ENCODE measurements at regions not wholly inside any gene's neighbourhood (a gene's known extent, or its start where the extent isn't known, plus 50 kb on each side); places are given as distances from the start of the nearest gene placed in this dataset.

DNA sequence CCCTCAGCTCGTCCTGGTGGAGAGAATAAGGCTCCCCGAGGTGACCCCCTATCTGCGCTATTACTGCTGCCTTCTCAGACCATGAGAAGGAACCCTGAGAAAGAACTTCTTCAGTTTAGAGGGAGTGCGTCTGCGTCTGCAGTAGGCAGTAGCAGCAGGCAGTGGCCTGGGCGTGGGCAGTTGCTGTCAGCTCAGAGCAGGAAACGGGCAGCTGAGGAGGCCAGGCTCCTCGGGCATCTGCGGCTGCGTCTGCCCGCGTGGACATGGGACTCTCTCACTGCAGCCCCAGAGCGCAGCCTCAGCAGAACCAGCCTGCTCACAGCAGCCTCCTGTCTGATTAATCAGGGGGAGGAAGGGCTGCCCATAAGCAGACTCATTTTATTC, 49.8 kb upstream of the FCN1 start:
- Histone ChIP-seq H3K27me3 (replicated peaks; ENCODE audit: control insufficient read depth, insufficient read depth, low read length) (no peaks in the 10 kb centered on the region), H3K4me1 (no peaks in the 10 kb centered on the region), H3K9me3 (no peaks in the 10 kb centered on the region), H3K4me3 (ENCODE audit: low read depth, low read length) (no peak overlapping the region), H3K36me3 (ENCODE audit: control insufficient read depth, insufficient read depth, low read length) (no peaks in the 10 kb centered on the region)
- BruUV-seq (replicated peaks) = no TSS peak
- intact Hi-C loops (cut with micrococcal nuclease; ENCODE audit: unreplicated experiment) = no loop called here
- ChIA-PET POLR2A (no interaction called here), CTCF (no interaction called here)
- no peaks in the 10 kb centered on the region for H3K9me3 Mint-ChIP-seq (ENCODE audit: unreplicated experiment)
- peaks cover 17% of the 10 kb centered on the region for H3K27me3 Mint-ChIP-seq (ENCODE audit: insufficient read depth, unreplicated experiment)
- no peaks in the 10 kb centered on the region for H3K36me3 Mint-ChIP-seq (ENCODE audit: insufficient read depth, unreplicated experiment)
- TF ChIP-seq, protein P1, sequence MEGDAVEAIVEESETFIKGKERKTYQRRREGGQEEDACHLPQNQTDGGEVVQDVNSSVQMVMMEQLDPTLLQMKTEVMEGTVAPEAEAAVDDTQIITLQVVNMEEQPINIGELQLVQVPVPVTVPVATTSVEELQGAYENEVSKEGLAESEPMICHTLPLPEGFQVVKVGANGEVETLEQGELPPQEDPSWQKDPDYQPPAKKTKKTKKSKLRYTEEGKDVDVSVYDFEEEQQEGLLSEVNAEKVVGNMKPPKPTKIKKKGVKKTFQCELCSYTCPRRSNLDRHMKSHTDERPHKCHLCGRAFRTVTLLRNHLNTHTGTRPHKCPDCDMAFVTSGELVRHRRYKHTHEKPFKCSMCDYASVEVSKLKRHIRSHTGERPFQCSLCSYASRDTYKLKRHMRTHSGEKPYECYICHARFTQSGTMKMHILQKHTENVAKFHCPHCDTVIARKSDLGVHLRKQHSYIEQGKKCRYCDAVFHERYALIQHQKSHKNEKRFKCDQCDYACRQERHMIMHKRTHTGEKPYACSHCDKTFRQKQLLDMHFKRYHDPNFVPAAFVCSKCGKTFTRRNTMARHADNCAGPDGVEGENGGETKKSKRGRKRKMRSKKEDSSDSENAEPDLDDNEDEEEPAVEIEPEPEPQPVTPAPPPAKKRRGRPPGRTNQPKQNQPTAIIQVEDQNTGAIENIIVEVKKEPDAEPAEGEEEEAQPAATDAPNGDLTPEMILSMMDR (IDR thresholded peaks at IDR 0.05; ENCODE audit: insufficient read depth in 1 of 2, low read depth in 1 of 2, low read length in 1 of 2, severe bottlenecking in 1 of 2, unreplicated experiment in 1 of 2) = no peak
- no peaks in the 10 kb centered on the region for H3K4me1 Mint-ChIP-seq (ENCODE audit: low read depth, unreplicated experiment)
- no peak overlapping the region for H3K4me3 Mint-ChIP-seq (ENCODE audit: unreplicated experiment)
- H3K27ac Mint-ChIP-seq (ENCODE audit: unreplicated experiment) = no peak overlapping the region
- no peak for DNase-seq

GRCh38 chr9:134968011-134968822, 50.5 kb upstream of the FCN1 start:
- Mint-ChIP-seq H3K36me3 (ENCODE audit: insufficient read depth, unreplicated experiment) (no peaks in the 10 kb centered on the region), H3K4me1 (ENCODE audit: low read depth, unreplicated experiment) (no peaks in the 10 kb centered on the region), H3K27me3 (ENCODE audit: insufficient read depth, unreplicated experiment) (peaks cover 20% of the 10 kb centered on the region), H3K27ac (ENCODE audit: unreplicated experiment) (no peak overlapping the region), H3K4me3 (ENCODE audit: unreplicated experiment) (no peak overlapping the region), H3K9me3 (ENCODE audit: unreplicated experiment) (no peaks in the 10 kb centered on the region)
- DNase-seq = peak in 1 of 2 experiments; percentile 14
- ChIA-PET POLR2A (no interaction called here), CTCF (no interaction called here)
- Histone ChIP-seq H3K36me3 (ENCODE audit: control insufficient read depth, insufficient read depth, low read length) (no peaks in the 10 kb centered on the region), H3K27me3 (replicated peaks; ENCODE audit: control insufficient read depth, insufficient read depth, low read length) (no peaks in the 10 kb centered on the region), H3K9me3 (no peaks in the 10 kb centered on the region), H3K4me1 (no peaks in the 10 kb centered on the region), H3K4me3 (ENCODE audit: low read depth, low read length) (no peak overlapping the region)
- TF ChIP-seq, protein P1 (IDR thresholded peaks at IDR 0.05; ENCODE audit: insufficient read depth in 1 of 2, low read depth in 1 of 2, low read length in 1 of 2, severe bottlenecking in 1 of 2, unreplicated experiment in 1 of 2) = no peak
- no TSS peak for BruUV-seq (replicated peaks)
- intact Hi-C loops (cut with micrococcal nuclease; ENCODE audit: unreplicated experiment) = no loop called here

DNA sequence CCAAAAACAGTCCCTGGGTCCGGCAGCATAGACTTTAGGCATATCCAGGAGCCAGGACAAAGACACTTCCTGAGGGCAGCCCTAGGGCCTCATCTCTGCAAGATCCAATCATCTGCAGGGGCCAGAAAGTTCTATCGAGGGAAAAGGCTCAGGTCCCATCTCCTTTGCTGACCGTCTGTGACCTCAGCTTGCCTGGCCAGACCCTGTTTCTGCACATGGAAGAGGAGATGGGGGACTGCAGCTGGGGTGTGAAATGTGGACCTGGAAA, 51.0 kb upstream of the FCN1 start:
- Mint-ChIP-seq H3K27me3 (ENCODE audit: insufficient read depth, unreplicated experiment) (peaks cover 24% of the 10 kb centered on the region), H3K27ac (ENCODE audit: unreplicated experiment) (no peak overlapping the region), H3K36me3 (ENCODE audit: insufficient read depth, unreplicated experiment) (no peaks in the 10 kb centered on the region), H3K9me3 (ENCODE audit: unreplicated experiment) (no peaks in the 10 kb centered on the region), H3K4me1 (ENCODE audit: low read depth, unreplicated experiment) (no peaks in the 10 kb centered on the region), H3K4me3 (ENCODE audit: unreplicated experiment) (no peak overlapping the region)
- TF ChIP-seq, protein P1 (IDR thresholded peaks at IDR 0.05; ENCODE audit: insufficient read depth in 1 of 2, low read depth in 1 of 2, low read length in 1 of 2, severe bottlenecking in 1 of 2, unreplicated experiment in 1 of 2) = no peak
- BruUV-seq (replicated peaks) = no TSS peak
- no peaks in the 10 kb centered on the region for H3K4me1 ChIP-seq
- no peaks in the 10 kb centered on the region for H3K27me3 ChIP-seq (replicated peaks; ENCODE audit: control insufficient read depth, insufficient read depth, low read length)
- ChIA-PET CTCF (no interaction called here), POLR2A (no interaction called here)
- H3K9me3 ChIP-seq = no peaks in the 10 kb centered on the region
- DNase-seq = no peak
- intact Hi-C loops (cut with micrococcal nuclease; ENCODE audit: unreplicated experiment) = no loop called here
- H3K4me3 ChIP-seq (ENCODE audit: low read depth, low read length) = no peak overlapping the region
- H3K36me3 ChIP-seq (ENCODE audit: control insufficient read depth, insufficient read depth, low read length) = no peaks in the 10 kb centered on the region
